OCI-LY1 (cell line): ENCODE measurements at regions not wholly inside any gene's neighbourhood (a gene's known extent, or its start where the extent isn't known, plus 50 kb on each side); places are given as distances from the start of the nearest gene placed in this dataset.

Experiments
- CTCF ChIP-seq: fragments of 200-600 bp; sonication (generic), shearing (Covaris generic); IDR thresholded peaks from 2 replicates; pipeline ENCODE4 v1.5.1; 2017; ENCODE audit warnings: mild to moderate bottlenecking, antibody characterized with exemption, low read length, moderate library complexity, mixed read lengths
- EZH2 ChIP-seq: fragments of 200-600 bp; sonication (generic), shearing (Covaris generic); IDR thresholded peaks from 2 replicates; pipeline ENCODE4 v1.8.0; 2017; ENCODE audit warnings: borderline replicate concordance, mixed run types, mild to moderate bottlenecking, antibody characterized with exemption, low read length, moderate library complexity, mixed read lengths

- TF ChIP-seq CTCF: no peak
- no peak for TF ChIP-seq EZH2
Measured at GRCh38 chr11:22430639-22431038, 92.5 kb downstream of the SLC17A6 start.
